Effector memory CD8-positive, alpha-beta T cell (primary cell): ENCODE measurements at regions not wholly inside any gene's neighbourhood (a gene's known extent, or its start where the extent isn't known, plus 50 kb on each side); places are given as distances from the start of the nearest gene placed in this dataset.
"Not testable (repeated sequence)": the region's sequence is repeated elsewhere in the genome, so short reads cannot be mapped to it uniquely, and the experiment has no call there.

Source experiments
- ATAC-seq: fragments of 150-1000 bp; cut with Tn5 transposase; replicated peaks from 2 replicates; pipeline ENCODE4 v1.10.0; 2021; ENCODE audit warnings: mild to moderate bottlenecking, moderate library complexity
- DNase-seq, 3 experiments: peaks; one replicate each; pipeline ENCODE4 v3.0.0; 2021
- H3K27ac Mint-ChIP-seq, 2 donors: one replicate each; pipeline ENCODE4 v1.8.0; 2022; ENCODE audit warnings: mild to moderate bottlenecking in 2 of 2, mixed read lengths in 2 of 2, moderate library complexity in 2 of 2
- H3K27me3 Mint-ChIP-seq, 2 donors: one replicate each; pipeline ENCODE4 v1.8.0; 2022; ENCODE audit warnings: mixed read lengths in 2 of 2
- H3K36me3 Mint-ChIP-seq: one replicate; pipeline ENCODE4 v1.8.0; 2022; ENCODE audit warnings: mild to moderate bottlenecking, moderate library complexity, mixed read lengths; ENCODE audit not compliant: insufficient read depth
- H3K4me1 Mint-ChIP-seq, 2 donors: one replicate each; pipeline ENCODE4 v1.8.0; 2022; ENCODE audit warnings: low read depth in 2 of 2, mixed read lengths in 2 of 2
- H3K4me3 Mint-ChIP-seq, 2 donors: one replicate each; pipeline ENCODE4 v1.8.0; 2022; ENCODE audit warnings: mild to moderate bottlenecking in 2 of 2, mixed read lengths in 2 of 2, moderate library complexity in 2 of 2
- H3K9me3 Mint-ChIP-seq, 2 donors: one replicate each; pipeline ENCODE4 v1.8.0; 2022; ENCODE audit warnings: mixed read lengths in 2 of 2

GRCh38 chr7:159212226-159212625, 67.6 kb upstream of the VIPR2 start:
- peaks cover 3 to 4% of the 10 kb centered on the region in 2 donors for H3K4me1 Mint-ChIP-seq
- ATAC-seq: no peak
- no peak overlapping the region for H3K27ac Mint-ChIP-seq
- no peaks in the 10 kb centered on the region for H3K9me3 Mint-ChIP-seq
- H3K36me3 Mint-ChIP-seq: no peaks in the 10 kb centered on the region
- peaks cover 0 to 12% of the 10 kb centered on the region in 2 donors for H3K27me3 Mint-ChIP-seq
- no peak for DNase-seq
- H3K4me3 Mint-ChIP-seq: no peak overlapping the region

GRCh38 chr7:159211540-159212182, 67.0 kb upstream of the VIPR2 start:
- H3K27me3 Mint-ChIP-seq: peaks cover 0 to 7% of the 10 kb centered on the region in 2 donors
- peaks cover 3 to 4% of the 10 kb centered on the region in 2 donors for H3K4me1 Mint-ChIP-seq
- H3K36me3 Mint-ChIP-seq: no peaks in the 10 kb centered on the region
- no peak for DNase-seq
- H3K27ac Mint-ChIP-seq: no peak overlapping the region
- no peak for ATAC-seq
- H3K9me3 Mint-ChIP-seq: no peaks in the 10 kb centered on the region
- H3K4me3 Mint-ChIP-seq: no peak overlapping the region

GRCh38 chr7:159210581-159211235, 66.0 kb upstream of the VIPR2 start:
- ATAC-seq: no peak
- Mint-ChIP-seq H3K27ac (no peak overlapping the region), H3K27me3 (peaks cover 0 to 6% of the 10 kb centered on the region in 2 donors), H3K9me3 (no peaks in the 10 kb centered on the region), H3K4me3 (no peak overlapping the region), H3K36me3 (no peaks in the 10 kb centered on the region), H3K4me1 (peaks cover 6 to 8% of the 10 kb centered on the region in 2 donors)
- DNase-seq: no peak

DNA sequence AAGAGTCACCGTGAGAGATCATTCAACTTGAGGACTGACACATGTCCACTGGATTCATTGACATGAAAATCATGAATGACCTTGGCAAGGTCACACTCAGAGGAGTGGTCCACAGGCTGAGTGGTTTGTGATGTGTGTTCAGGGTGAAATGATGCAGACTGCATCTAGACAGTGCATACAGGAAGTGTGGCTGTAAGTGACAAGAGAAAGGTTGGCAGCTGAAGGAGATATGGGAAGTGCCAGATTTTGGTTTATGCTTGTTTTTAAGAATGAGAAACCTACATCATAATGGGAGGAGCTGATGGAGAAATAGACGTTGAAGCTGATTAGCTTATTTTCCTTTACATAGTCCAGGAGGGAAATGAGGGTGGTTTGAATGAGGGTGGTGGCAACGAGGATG, 64.8 kb upstream of the VIPR2 start:
- DNase-seq (peak in 2 of 3 experiments; percentile 9 to 29), ATAC-seq (peak; percentile 97)
- peaks cover 0 to 2% of the 10 kb centered on the region in 2 donors for H3K27me3 Mint-ChIP-seq
- no peak overlapping the region for H3K27ac Mint-ChIP-seq
- peaks cover 6 to 13% of the 10 kb centered on the region in 2 donors for H3K4me1 Mint-ChIP-seq
- no peaks in the 10 kb centered on the region for H3K9me3 Mint-ChIP-seq
- no peaks in the 10 kb centered on the region for H3K36me3 Mint-ChIP-seq
- H3K4me3 Mint-ChIP-seq: no peak overlapping the region

DNA sequence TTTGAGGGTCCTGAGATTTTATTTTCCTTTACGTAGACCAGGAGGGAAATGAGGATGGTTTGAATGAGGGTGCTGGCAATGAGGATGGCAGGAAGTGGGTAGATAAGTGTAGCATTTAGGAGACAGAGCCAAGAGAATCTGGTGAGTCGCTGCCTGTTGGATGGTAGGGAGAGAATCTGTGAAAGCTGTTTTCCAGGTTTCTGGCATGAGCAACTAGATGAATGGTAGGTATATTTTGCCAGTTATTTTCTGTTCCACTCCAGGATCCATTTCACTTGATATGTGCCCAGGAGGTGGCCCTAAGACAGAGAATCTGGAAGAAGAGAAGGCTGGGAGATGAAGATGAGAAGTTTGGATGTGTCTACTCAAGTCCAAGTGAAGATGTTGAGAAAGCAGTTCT, 63.3 kb upstream of the VIPR2 start:
- Mint-ChIP-seq H3K36me3 (no peaks in the 10 kb centered on the region), H3K4me1 (peaks cover 6 to 13% of the 10 kb centered on the region in 2 donors), H3K9me3 (no peaks in the 10 kb centered on the region), H3K27ac (no peak overlapping the region), H3K27me3 (no peaks in the 10 kb centered on the region), H3K4me3 (no peak overlapping the region)
- no peak for ATAC-seq
- DNase-seq: no peak

GRCh38 chr7:159207393-159207792, 62.7 kb upstream of the VIPR2 start:
- H3K4me3 Mint-ChIP-seq: no peak overlapping the region
- no peak for ATAC-seq
- H3K4me1 Mint-ChIP-seq: peaks cover 6 to 13% of the 10 kb centered on the region in 2 donors
- H3K36me3 Mint-ChIP-seq: no peaks in the 10 kb centered on the region
- no peaks in the 10 kb centered on the region for H3K27me3 Mint-ChIP-seq
- no peaks in the 10 kb centered on the region for H3K9me3 Mint-ChIP-seq
- no peak for DNase-seq
- H3K27ac Mint-ChIP-seq: no peak overlapping the region

- ATAC-seq: no peak
- H3K4me1 Mint-ChIP-seq: peaks cover 7 to 13% of the 10 kb centered on the region in 2 donors
- H3K9me3 Mint-ChIP-seq: no peaks in the 10 kb centered on the region
- no peak for DNase-seq
- no peaks in the 10 kb centered on the region for H3K36me3 Mint-ChIP-seq
- H3K27ac Mint-ChIP-seq: peak overlapping the region in 1 of 2 donors; percentile 44
- H3K27me3 Mint-ChIP-seq: no peaks in the 10 kb centered on the region
- no peak overlapping the region for H3K4me3 Mint-ChIP-seq
These were observed 61.2 kb upstream of the VIPR2 start for GRCh38 chr7:159205833-159206232.

GRCh38 chr7:159204664-159205063, 60.0 kb upstream of the VIPR2 start:
- no peaks in the 10 kb centered on the region for H3K27me3 Mint-ChIP-seq
- no peak overlapping the region for H3K27ac Mint-ChIP-seq
- DNase-seq: no peak

GRCh38 chr7:159203253-159203652, 58.6 kb upstream of the VIPR2 start:
- ATAC-seq, H3K36me3 Mint-ChIP-seq, DNase-seq, H3K27me3 Mint-ChIP-seq, H3K9me3 Mint-ChIP-seq, H3K4me3 Mint-ChIP-seq: not testable (repeated sequence)
- Mint-ChIP-seq H3K27ac (peak overlapping the region in 1 of 2 donors; percentile 13), H3K4me1 (peaks cover 8 to 20% of the 10 kb centered on the region in 2 donors)

More at GRCh38 chr7:159204664-159205063, 60.0 kb upstream of the VIPR2 start:
- H3K9me3 Mint-ChIP-seq: no peaks in the 10 kb centered on the region
- H3K4me3 Mint-ChIP-seq: no peak overlapping the region
- peaks cover 4 to 9% of the 10 kb centered on the region in 2 donors for H3K4me1 Mint-ChIP-seq
- ATAC-seq: no peak
- H3K36me3 Mint-ChIP-seq: no peaks in the 10 kb centered on the region

- no peak for ATAC-seq
- Mint-ChIP-seq H3K9me3 (no peaks in the 10 kb centered on the region), H3K36me3 (peaks cover 18% of the 10 kb centered on the region), H3K4me3 (no peak overlapping the region), H3K27me3 (no peaks in the 10 kb centered on the region), H3K27ac (peak overlapping the region; percentile 71 to 75), H3K4me1 (peaks cover 21 to 34% of the 10 kb centered on the region in 2 donors)
- no peak for DNase-seq
These were observed 57.2 kb upstream of the VIPR2 start for GRCh38 chr7:159201722-159202330.

- Mint-ChIP-seq H3K36me3 (peaks cover 20% of the 10 kb centered on the region), H3K27me3 (no peaks in the 10 kb centered on the region), H3K27ac (peak overlapping the region; percentile 75 to 94), H3K4me1 (peaks cover 23 to 37% of the 10 kb centered on the region in 2 donors), H3K9me3 (no peaks in the 10 kb centered on the region), H3K4me3 (no peak overlapping the region)
- ATAC-seq (no peak), DNase-seq (no peak)
These were observed 55.8 kb upstream of the VIPR2 start for GRCh38 chr7:159200421-159200820.

GRCh38 chr7:159198016-159198724, 53.5 kb upstream of the VIPR2 start:
- ATAC-seq: peak; percentile 67
- peak; percentile 34 to 41 (median 40) for DNase-seq
- H3K27ac Mint-ChIP-seq: peak overlapping the region; percentile 94 to 99
- H3K27me3 Mint-ChIP-seq: no peaks in the 10 kb centered on the region
- H3K36me3 Mint-ChIP-seq: peaks cover 26% of the 10 kb centered on the region
- no peaks in the 10 kb centered on the region for H3K9me3 Mint-ChIP-seq
- peaks cover 41 to 55% of the 10 kb centered on the region in 2 donors for H3K4me1 Mint-ChIP-seq
- peak overlapping the region; percentile 78 to 82 for H3K4me3 Mint-ChIP-seq
